Stimulated activated CD4-positive, alpha-beta T cell treated with anti-CD3 and anti-CD28 coated beads, Interleukin-4, amount 100 ng/mL, for 1 hour (primary cell): ENCODE measurements at regions not wholly inside any gene's neighbourhood (a gene's known extent, or its start where the extent isn't known, plus 50 kb on each side); places are given as distances from the start of the nearest gene placed in this dataset.
"Not testable (repeated sequence)": the region's sequence is repeated elsewhere in the genome, so short reads cannot be mapped to it uniquely, and the experiment has no call there.

ENCODE experiments used
- DNase-seq: peaks from one replicate; pipeline ENCODE4 v3.0.0-alpha.2; 2020

DNA sequence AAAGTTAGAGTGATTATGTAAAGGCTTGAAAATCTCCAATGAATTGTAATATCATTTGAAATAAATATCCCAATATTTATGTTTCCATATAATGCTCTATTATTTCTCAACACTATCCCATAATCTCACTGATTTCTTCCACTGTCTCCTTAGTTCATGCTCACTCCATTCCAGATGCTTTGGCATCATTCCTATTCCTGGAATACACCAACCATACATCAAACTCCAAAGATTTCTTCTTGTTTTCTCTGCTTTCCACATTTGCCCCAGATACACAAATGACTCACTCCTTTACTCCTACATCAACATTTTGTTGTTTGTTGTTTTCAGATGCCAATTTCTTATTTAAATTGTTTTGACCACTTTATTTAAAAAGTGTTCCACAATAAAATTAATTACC, 1390.8 kb downstream of the ZPLD1 start:
- DNase-seq = no peak

DNA sequence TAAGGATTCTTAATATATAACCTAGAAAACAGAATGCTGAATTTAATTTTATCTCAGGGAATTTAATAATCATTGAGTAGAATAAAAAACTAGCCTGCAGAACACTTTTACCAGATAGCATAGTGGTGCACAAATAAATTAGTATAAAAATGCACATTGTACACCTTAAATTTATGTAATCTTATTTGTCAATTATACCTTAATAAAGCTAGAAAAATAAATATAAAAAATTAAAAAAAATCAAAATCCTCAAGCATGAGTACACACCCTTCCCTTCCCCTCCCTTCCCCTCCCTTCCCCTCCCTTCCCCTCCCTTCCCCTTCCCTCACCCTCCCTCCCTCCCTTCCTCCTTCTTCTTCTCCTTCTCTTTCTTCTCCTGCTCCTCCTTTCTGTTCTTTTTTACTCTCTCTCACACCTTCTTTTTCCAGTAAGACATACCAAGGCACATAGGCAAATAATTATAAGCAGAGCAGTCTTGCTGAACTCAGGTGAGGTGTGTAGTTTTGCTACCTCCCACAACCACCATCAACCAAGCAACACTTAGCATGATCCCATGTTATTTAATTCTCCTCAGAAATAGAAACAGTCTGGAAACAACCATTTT, 1395.0 kb downstream of the ZPLD1 start:
- no peak for DNase-seq

- no peak for DNase-seq
Measured at GRCh38 chr3:103847081-103848062, 1412.6 kb downstream of the ZPLD1 start.

- no peak for DNase-seq
Measured at GRCh38 chr3:103851793-103852192, 1417.0 kb downstream of the ZPLD1 start.

- no peak for DNase-seq
Measured at GRCh38 chr3:103862415-103862814, 1427.6 kb downstream of the ZPLD1 start.

GRCh38 chr3:103863381-103863780, 1428.6 kb downstream of the ZPLD1 start:
- no peak for DNase-seq

DNA sequence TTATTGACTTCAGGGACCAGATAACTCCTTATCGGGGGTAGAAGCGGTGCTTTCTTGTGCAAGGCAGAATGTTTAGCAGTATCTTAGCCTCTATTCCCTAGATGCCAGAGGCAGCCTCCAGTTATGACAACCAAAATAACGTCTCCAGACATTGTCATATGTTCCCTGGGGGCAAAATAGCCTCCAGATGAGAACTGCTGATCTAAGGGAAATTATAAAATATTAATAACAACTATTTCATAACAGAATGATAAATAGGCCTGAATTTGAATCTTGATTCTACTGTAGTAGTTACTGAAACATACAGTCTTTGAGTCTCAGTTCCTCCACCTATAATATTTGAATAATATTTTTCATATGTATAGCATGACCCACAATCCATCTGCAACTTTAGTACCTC, 1431.3 kb downstream of the ZPLD1 start:
- no peak for DNase-seq

GRCh38 chr3:103873021-103873420, 1438.2 kb downstream of the ZPLD1 start:
- no peak for DNase-seq

- DNase-seq = no peak
Measured at GRCh38 chr3:103873897-103874545, 1439.2 kb downstream of the ZPLD1 start.

DNA sequence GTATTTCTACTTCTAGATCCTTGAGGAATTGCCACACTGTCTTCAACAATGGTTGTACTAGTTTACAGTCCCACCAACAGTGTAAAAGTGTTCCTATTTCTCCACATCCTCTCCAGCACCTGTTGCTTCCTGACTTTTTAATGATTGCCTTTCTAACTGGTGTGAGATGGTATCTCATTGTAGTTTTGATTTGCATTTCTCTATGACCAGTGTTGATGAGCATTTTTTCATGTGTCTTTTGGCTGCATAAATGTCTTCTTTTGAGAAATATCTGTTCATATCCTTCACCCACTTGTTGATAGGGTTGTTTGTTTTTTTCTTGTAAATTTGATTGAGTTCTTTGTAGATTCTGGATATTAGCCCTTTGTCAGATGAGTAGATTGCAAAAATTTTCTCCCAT, 1447.0 kb downstream of the ZPLD1 start:
- DNase-seq = not testable (repeated sequence)

- DNase-seq = no peak
Measured at GRCh38 chr3:103889675-103890074, 1454.9 kb downstream of the ZPLD1 start.

DNA sequence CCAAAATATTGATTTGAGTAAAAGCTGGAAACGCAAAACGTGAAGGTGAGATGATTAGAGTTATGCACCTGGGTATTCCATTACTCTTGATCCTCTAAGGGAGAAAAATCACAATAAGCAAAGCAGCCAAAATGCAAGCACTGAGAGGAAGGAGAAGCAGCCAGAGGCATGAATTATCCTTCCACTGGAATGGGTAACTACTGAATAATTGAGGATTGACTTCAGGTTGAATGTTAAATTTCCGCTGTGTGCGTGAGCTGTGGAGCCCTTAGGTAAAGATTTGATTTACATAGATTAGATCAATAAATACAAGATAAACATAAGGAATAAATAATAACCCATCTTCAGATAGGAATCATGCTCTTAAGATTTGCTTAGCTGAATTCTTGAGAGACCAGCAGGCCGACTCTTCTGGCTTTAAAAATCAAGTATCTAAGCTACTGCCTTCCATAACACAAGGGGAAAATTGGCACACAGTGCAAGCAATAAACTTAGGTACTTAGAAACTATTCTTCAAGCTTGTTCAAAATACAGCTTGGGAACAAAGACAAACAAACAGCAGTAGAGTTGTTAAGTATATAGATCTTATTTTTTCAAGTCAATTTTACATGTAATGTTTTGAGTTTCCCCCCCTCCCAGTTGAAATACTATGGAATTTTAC, 1459.5 kb downstream of the ZPLD1 start:
- DNase-seq = no peak

GRCh38 chr3:103899328-103899727, 1464.5 kb downstream of the ZPLD1 start:
- no peak for DNase-seq

DNA sequence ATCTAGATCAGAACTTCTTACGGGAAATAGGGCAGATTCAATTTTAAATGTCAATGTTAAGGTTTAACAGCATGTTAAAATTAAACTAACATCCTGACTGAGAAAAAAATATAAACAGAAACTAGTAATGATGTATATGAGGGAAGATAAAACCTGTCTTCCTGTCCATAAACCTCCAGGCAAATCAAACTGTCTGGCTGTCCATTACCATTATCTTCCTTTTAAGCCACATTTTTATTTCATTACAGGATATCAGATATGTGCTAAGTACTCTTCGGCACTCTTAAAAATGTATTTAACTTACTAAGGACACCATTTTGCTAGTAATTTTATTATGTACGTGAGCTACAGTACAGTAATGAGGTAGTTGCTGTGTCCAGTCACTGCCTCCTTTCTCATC, 1461.7 kb upstream of the ALCAM start:
- no peak for DNase-seq

- no peak for DNase-seq
Measured at GRCh38 chr3:103906304-103906703, 1460.4 kb upstream of the ALCAM start.

DNA sequence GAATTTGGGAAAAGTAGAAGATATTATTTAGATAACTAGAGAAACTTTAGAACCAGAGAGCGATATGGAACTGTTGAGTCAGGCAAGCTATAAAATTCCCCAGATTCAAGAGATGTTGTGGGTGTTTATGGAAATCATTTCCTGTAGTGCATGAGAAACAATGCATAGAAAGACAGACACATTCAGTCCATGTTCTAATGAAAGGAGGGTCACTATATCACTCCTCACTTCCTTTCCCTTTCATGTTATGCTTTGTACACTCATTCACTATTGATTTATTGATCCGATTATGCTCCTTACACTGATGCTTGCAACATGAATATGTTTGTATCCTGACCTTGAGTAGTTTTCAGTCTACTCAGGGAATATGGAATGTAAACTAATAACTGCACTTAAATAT, 1459.9 kb upstream of the ALCAM start:
- no peak for DNase-seq

- no peak for DNase-seq
Measured at GRCh38 chr3:103907567-103907966, 1459.1 kb upstream of the ALCAM start.

GRCh38 chr3:103909395-103909794, 1457.3 kb upstream of the ALCAM start:
- no peak for DNase-seq

DNA sequence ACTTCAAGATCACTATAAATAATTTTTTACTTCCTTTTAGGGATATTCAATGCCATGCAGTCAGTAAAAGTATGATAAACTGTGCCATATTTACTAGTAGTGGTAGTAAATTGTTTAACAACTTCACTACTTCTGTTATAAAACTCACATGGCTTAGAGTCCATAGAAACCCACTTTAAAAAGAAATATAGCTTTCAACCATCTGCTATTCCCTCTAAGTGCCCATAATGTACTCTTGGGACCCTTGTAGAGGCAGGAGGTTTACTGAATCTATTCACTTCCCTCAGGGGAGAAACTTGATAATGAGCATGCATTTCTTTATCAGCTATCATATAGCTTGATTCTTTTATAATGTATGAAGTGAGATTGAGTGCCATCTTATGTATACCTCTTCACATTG, 1448.4 kb upstream of the ALCAM start:
- no peak for DNase-seq

DNA sequence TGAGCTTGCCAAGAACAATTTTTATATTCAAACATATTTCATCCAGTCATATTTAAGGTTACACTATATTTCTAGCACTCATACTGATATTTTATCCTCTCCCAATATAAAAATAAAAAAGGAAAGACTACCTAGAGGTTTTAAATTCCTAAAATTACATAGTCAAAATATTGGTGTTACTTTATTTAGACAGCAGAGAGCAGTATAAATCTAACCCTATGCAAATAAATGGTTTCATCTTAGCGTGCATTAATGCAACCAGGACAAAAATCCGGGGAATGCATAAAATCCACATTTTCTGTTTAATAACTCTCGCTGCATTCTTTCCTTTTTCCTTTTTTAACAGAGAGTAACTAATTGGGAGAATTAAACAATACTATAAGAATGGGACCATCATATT, 1447.4 kb upstream of the ALCAM start:
- DNase-seq = no peak

GRCh38 chr3:103923907-103924306, 1442.8 kb upstream of the ALCAM start:
- DNase-seq = no peak

GRCh38 chr3:103924544-103924943, 1442.2 kb upstream of the ALCAM start:
- DNase-seq = no peak

GRCh38 chr3:103926936-103927335, 1439.8 kb upstream of the ALCAM start:
- no peak for DNase-seq
